IMR-90 (cell line): ENCODE measurements at regions not wholly inside any gene's neighbourhood (a gene's known extent, or its start where the extent isn't known, plus 50 kb on each side); places are given as distances from the start of the nearest gene placed in this dataset.

Experiments
- BHLHE40 ChIP-seq: fragments of 150-350 bp; IDR thresholded peaks from 2 replicates; pipeline ENCODE4 v1.6.1; 2016; ENCODE audit warnings: mild to moderate bottlenecking, low read depth, low read length
- CHD1 ChIP-seq: IDR thresholded peaks from 2 replicates; pipeline ENCODE4 v1.6.1; 2012; ENCODE audit warnings: low read depth, low read length, improper control_type of control experiment
- FOS ChIP-seq: fragments of 150-350 bp; IDR thresholded peaks from 2 replicates; pipeline ENCODE4 v1.6.1; 2016; ENCODE audit warnings: low read depth, low read length
- MAZ ChIP-seq: IDR thresholded peaks from 2 replicates; pipeline ENCODE4 v1.6.1; 2012; ENCODE audit warnings: low read depth, mild to moderate bottlenecking, low read length, improper control_type of control experiment, moderate library complexity, borderline replicate concordance
- POLR2A ChIP-seq: IDR thresholded peaks from 2 replicates; pipeline ENCODE4 v1.6.1; 2012; ENCODE audit warnings: mild to moderate bottlenecking, low read depth, low read length
- RCOR1 ChIP-seq: IDR thresholded peaks from 2 replicates; pipeline ENCODE4 v1.6.1; 2012; ENCODE audit warnings: mild to moderate bottlenecking, low read length, improper control_type of control experiment; ENCODE audit not compliant: insufficient replicate concordance
- TF ChIP-seq, protein P1 (sequence below): conservative IDR thresholded peaks from 2 replicates; pipeline ENCODE4 v1.5.1; 2012; ENCODE audit warnings: mild to moderate bottlenecking, low read depth, low read length, improper control_type of control experiment
- TF ChIP-seq, protein P2 (sequence below): fragments of 150-350 bp; IDR thresholded peaks from 2 replicates; pipeline ENCODE4 v1.6.1; 2017; ENCODE audit warnings: mild to moderate bottlenecking, antibody characterized with exemption, low read length, low read depth

DNA sequence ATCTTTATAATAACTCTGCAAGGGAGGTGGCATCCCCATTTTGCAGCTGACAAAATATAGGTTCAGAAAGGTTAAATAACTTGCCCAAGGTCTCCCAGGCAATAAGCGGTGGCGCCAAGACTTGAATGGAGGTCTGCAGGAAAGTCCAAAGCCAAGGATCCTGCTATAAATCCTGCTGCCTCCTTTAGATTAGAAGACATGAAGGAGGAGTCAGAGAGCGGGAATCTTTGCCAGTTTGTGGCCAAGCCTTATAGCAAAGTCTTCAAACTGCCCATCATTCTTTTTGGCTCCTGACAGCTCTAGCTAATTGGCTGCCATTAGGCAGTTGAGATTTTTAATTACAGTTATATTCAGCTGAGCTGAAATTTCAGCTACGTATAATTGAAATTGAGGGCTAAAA is 114.3 kb downstream of the C1D start:
- TF ChIP-seq, protein P1, sequence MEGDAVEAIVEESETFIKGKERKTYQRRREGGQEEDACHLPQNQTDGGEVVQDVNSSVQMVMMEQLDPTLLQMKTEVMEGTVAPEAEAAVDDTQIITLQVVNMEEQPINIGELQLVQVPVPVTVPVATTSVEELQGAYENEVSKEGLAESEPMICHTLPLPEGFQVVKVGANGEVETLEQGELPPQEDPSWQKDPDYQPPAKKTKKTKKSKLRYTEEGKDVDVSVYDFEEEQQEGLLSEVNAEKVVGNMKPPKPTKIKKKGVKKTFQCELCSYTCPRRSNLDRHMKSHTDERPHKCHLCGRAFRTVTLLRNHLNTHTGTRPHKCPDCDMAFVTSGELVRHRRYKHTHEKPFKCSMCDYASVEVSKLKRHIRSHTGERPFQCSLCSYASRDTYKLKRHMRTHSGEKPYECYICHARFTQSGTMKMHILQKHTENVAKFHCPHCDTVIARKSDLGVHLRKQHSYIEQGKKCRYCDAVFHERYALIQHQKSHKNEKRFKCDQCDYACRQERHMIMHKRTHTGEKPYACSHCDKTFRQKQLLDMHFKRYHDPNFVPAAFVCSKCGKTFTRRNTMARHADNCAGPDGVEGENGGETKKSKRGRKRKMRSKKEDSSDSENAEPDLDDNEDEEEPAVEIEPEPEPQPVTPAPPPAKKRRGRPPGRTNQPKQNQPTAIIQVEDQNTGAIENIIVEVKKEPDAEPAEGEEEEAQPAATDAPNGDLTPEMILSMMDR, result no peak
- TF ChIP-seq POLR2A (no peak), MAZ (no peak), BHLHE40 (no peak), FOS (no peak), RCOR1 (no peak), CHD1 (no peak)
- TF ChIP-seq, protein P2, sequence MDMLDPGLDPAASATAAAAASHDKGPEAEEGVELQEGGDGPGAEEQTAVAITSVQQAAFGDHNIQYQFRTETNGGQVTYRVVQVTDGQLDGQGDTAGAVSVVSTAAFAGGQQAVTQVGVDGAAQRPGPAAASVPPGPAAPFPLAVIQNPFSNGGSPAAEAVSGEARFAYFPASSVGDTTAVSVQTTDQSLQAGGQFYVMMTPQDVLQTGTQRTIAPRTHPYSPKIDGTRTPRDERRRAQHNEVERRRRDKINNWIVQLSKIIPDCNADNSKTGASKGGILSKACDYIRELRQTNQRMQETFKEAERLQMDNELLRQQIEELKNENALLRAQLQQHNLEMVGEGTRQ, result no peak
